ENCODE measurements at regions not wholly inside any gene's neighbourhood (a gene's known extent, or its start where the extent isn't known, plus 50 kb on each side); places are given as distances from the start of the nearest gene placed in this dataset.

GRCh38 chr11:21825127-21825526 lies 367.8 kb upstream of the ANO5 start:
- DNase-seq = no peak

- no peak for DNase-seq
These were observed 354.5 kb upstream of the ANO5 start for GRCh38 chr11:21838427-21838826.

- no peak for DNase-seq
These were observed 353.1 kb upstream of the ANO5 start for GRCh38 chr11:21839796-21840195.

GRCh38 chr11:21861314-21861713 lies 331.6 kb upstream of the ANO5 start:
- DNase-seq = no peak

GRCh38 chr11:21865541-21865940 lies 327.3 kb upstream of the ANO5 start:
- no peak for DNase-seq

GRCh38 chr11:21866781-21867180 lies 326.1 kb upstream of the ANO5 start:
- DNase-seq = peak; percentile 63

GRCh38 chr11:21877151-21877550 lies 315.7 kb upstream of the ANO5 start:
- DNase-seq = peak; percentile 17

GRCh38 chr11:21883354-21883753 lies 309.5 kb upstream of the ANO5 start:
- DNase-seq = no peak

- DNase-seq = no peak
These were observed 304.1 kb upstream of the ANO5 start for GRCh38 chr11:21888814-21889213.

- no peak for DNase-seq
These were observed 299.9 kb upstream of the ANO5 start for GRCh38 chr11:21892736-21893564.

- peak; percentile 31 for DNase-seq
These were observed 299.4 kb upstream of the ANO5 start for GRCh38 chr11:21893565-21893867.

- no peak for DNase-seq
These were observed 298.4 kb upstream of the ANO5 start for GRCh38 chr11:21894492-21894891.

GRCh38 chr11:21895686-21896085 lies 297.2 kb upstream of the ANO5 start:
- no peak for DNase-seq

GRCh38 chr11:21896216-21896615 lies 296.7 kb upstream of the ANO5 start:
- peak; percentile 21 for DNase-seq

- DNase-seq = no peak
These were observed 295.9 kb upstream of the ANO5 start for GRCh38 chr11:21896746-21897602.

GRCh38 chr11:21897752-21898151 lies 295.1 kb upstream of the ANO5 start:
- no peak for DNase-seq

- no peak for DNase-seq
These were observed 284.7 kb upstream of the ANO5 start for GRCh38 chr11:21908211-21908610.

- DNase-seq = no peak
These were observed 283.7 kb upstream of the ANO5 start for GRCh38 chr11:21909145-21909544.

GRCh38 chr11:21911061-21911460 lies 281.8 kb upstream of the ANO5 start:
- DNase-seq = no peak

- no peak for DNase-seq
These were observed 280.6 kb upstream of the ANO5 start for GRCh38 chr11:21912285-21912684.

GRCh38 chr11:21921151-21921550 lies 271.7 kb upstream of the ANO5 start:
- no peak for DNase-seq

GRCh38 chr11:21924262-21924661 lies 268.6 kb upstream of the ANO5 start:
- no peak for DNase-seq

- DNase-seq = no peak
These were observed 265.3 kb upstream of the ANO5 start for GRCh38 chr11:21927628-21928027.

- DNase-seq = no peak
These were observed 264.0 kb upstream of the ANO5 start for GRCh38 chr11:21928847-21929246.
